Prostate gland (tissue), 2 donors: ENCODE measurements at regions not wholly inside any gene's neighbourhood (a gene's known extent, or its start where the extent isn't known, plus 50 kb on each side); places are given as distances from the start of the nearest gene placed in this dataset.
"Not testable (repeated sequence)": the region's sequence is repeated elsewhere in the genome, so short reads cannot be mapped to it uniquely, and the experiment has no call there.

Source experiments
- DNase-seq: peaks from one replicate; pipeline ENCODE4 v3.0.0-alpha.2; 2019; ENCODE audit warnings: low spot score
- H3K27ac ChIP-seq, 2 donors: fragments of 200-600 bp; sonication (generic); 2 replicates each; pipeline ENCODE4 v1.5.1; 2017 to 2019
- H3K27me3 ChIP-seq: fragments of 200-600 bp; sonication (generic); replicated peaks from 2 replicates; pipeline ENCODE4 v1.5.1; 2019; ENCODE audit not compliant: insufficient read depth
- H3K36me3 ChIP-seq, 2 donors: fragments of 200-600 bp; sonication (generic); 1 replicate in 1 of 2; 2 replicates in 1 of 2; pipeline versions ENCODE4 v1.5.1 to v1.8.1; 2017 to 2019
- H3K4me1 ChIP-seq: fragments of 200-600 bp; sonication (generic); replicated peaks from 2 replicates; pipeline ENCODE4 v1.5.1; 2019
- H3K4me3 ChIP-seq, 2 donors: fragments of 200-600 bp; sonication (generic); 2 replicates each; pipeline ENCODE4 v1.5.1; 2017 to 2019
- H3K9me3 ChIP-seq: fragments of 200-600 bp; sonication (generic); 2 replicates; pipeline ENCODE4 v1.5.1; 2017
- POLR2A ChIP-seq: fragments of 450-650 bp; IDR thresholded peaks from one replicate; pipeline ENCODE4 v1.6.1; 2016; ENCODE audit warnings: antibody characterized with exemption, mild to moderate bottlenecking
- POLR2AphosphoS5 ChIP-seq: sonication (generic); formaldehyde crosslinking; IDR thresholded peaks from one replicate; pipeline ENCODE4 v1.6.1; 2017; ENCODE audit warnings: antibody characterized with exemption
- WGBS: methylation state at CpG from one replicate; pipeline ENCODE4 v1.1.5; 2018; 5-methylcytosine and 5-hydroxymethylcytosine counted together
- intact Hi-C: fragments of 100-400 bp; cut with DNase I; formaldehyde crosslinking; loops from one replicate; pipeline ENCODE4 v1.14.2; 2022
- TF ChIP-seq, protein P1 (sequence below), 4 experiments: fragments of 200-600 bp in 2 of 4; fragments of 450-650 bp in 2 of 4; sonication (generic) in 2 of 4; IDR thresholded peaks; 1 replicate in 3 of 4; 2 replicates in 1 of 4; pipeline ENCODE4 v1.5.1; 2016 to 2019; ENCODE audit warnings: antibody characterized with exemption in 4 of 4, mild to moderate bottlenecking in 2 of 4, moderate library complexity in 2 of 4

GRCh38 chr16:73113336-73113735 lies 65.4 kb upstream of the ZFHX3 start:
- TF ChIP-seq POLR2A (no peak), POLR2AphosphoS5 (no peak)
- TF ChIP-seq, protein P1, sequence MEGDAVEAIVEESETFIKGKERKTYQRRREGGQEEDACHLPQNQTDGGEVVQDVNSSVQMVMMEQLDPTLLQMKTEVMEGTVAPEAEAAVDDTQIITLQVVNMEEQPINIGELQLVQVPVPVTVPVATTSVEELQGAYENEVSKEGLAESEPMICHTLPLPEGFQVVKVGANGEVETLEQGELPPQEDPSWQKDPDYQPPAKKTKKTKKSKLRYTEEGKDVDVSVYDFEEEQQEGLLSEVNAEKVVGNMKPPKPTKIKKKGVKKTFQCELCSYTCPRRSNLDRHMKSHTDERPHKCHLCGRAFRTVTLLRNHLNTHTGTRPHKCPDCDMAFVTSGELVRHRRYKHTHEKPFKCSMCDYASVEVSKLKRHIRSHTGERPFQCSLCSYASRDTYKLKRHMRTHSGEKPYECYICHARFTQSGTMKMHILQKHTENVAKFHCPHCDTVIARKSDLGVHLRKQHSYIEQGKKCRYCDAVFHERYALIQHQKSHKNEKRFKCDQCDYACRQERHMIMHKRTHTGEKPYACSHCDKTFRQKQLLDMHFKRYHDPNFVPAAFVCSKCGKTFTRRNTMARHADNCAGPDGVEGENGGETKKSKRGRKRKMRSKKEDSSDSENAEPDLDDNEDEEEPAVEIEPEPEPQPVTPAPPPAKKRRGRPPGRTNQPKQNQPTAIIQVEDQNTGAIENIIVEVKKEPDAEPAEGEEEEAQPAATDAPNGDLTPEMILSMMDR (IDR thresholded peaks at IDR 0.05), result no peak
- 79% methylated on average over 6 of the region's 6 CpGs for WGBS
- H3K9me3 ChIP-seq, result no peaks in the 10 kb centered on the region
- no peaks in the 10 kb centered on the region for H3K27me3 ChIP-seq
- no peaks in the 10 kb centered on the region for H3K36me3 ChIP-seq
- H3K27ac ChIP-seq, result no peak overlapping the region
- no peak for DNase-seq
- H3K4me3 ChIP-seq, result no peak overlapping the region
- intact Hi-C loops, result no loop called here
- H3K4me1 ChIP-seq, result no peaks in the 10 kb centered on the region

DNA sequence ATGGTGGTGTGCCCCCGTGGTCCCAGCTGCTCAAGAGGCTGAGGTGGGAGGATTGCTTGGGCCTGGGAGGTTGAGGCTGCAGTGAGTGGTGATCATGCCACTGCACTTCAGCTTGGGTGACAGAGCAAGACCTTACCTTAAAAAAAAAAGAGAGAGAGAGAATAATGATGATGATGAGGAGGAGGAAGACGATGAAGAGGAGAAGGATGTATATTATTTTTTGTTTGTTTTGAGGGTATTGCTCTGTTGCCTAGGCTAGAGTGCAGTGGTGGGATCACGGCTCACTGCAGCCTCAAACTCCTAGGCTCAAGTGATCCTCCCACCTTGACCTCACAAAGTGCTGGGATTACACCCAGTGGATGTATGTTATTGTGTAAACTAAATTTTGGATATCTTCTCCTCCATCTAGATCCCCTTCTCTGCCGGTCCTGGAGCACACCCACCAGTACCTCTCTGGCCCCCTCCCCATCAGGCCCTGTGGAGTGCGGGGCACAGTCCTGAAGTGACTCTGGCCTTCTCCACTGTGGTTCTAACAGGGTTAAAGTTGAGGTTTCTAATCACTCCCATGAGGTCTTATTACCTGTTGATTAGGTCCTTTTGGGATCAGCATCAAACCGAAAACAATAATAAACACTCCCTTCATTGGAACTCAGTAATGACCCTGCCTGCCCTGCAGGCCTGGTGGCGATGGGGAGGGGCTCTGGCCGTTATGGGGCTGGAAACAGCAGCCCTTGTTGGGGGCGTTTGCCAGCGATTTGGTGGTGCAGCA lies 60.5 kb upstream of the ZFHX3 start:
- Histone ChIP-seq H3K4me3 (no peak overlapping the region), H3K9me3 (no peaks in the 10 kb centered on the region), H3K27ac (no peak overlapping the region), H3K4me1 (no peaks in the 10 kb centered on the region), H3K27me3 (no peaks in the 10 kb centered on the region), H3K36me3 (no peaks in the 10 kb centered on the region)
- intact Hi-C loops, result no loop called here
- TF ChIP-seq POLR2A (no peak), POLR2AphosphoS5 (no peak)
- TF ChIP-seq, protein P1 (IDR thresholded peaks at IDR 0.05), result no peak
- no peak for DNase-seq
- 61% methylated on average over 10 of the region's 10 CpGs for WGBS

DNA sequence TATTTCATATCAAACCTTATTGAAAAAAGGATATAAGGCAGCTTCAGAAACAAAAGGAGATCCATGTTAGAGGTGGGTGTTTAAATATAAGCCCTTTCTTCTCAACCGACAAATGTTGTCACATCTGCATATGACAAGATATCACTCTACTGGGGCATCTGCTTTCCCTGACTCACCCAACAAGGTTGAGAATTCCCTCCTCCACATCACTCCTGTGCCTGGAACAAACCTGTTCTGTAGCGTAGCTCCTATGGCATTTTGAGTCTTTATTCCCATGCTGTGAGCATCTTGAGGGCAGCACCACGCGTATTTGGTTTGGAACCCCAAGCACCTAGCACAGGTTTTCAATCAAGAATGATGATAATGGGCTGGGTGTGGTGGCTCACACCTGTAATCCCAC lies 59.4 kb upstream of the ZFHX3 start:
- Histone ChIP-seq H3K27ac (no peak overlapping the region), H3K4me3 (no peak overlapping the region), H3K27me3 (no peaks in the 10 kb centered on the region), H3K4me1 (no peaks in the 10 kb centered on the region), H3K9me3 (no peaks in the 10 kb centered on the region), H3K36me3 (no peaks in the 10 kb centered on the region)
- 94% methylated on average over 4 of the region's 4 CpGs for WGBS
- DNase-seq, result no peak
- no peak for TF ChIP-seq POLR2AphosphoS5
- TF ChIP-seq POLR2A, result no peak
- intact Hi-C loops, result no loop called here

GRCh38 chr16:73106329-73107034 lies 58.6 kb upstream of the ZFHX3 start:
- Histone ChIP-seq H3K4me3 (no peak overlapping the region), H3K9me3 (no peaks in the 10 kb centered on the region), H3K27ac (no peak overlapping the region), H3K4me1 (no peaks in the 10 kb centered on the region), H3K27me3 (no peaks in the 10 kb centered on the region), H3K36me3 (no peaks in the 10 kb centered on the region)
- 83% methylated on average over 6 of the region's 6 CpGs for WGBS
- no peak for DNase-seq
- TF ChIP-seq POLR2AphosphoS5, result no peak
- no peak for TF ChIP-seq POLR2A
- TF ChIP-seq, protein P1 (IDR thresholded peaks at IDR 0.05), result no peak
- intact Hi-C loops, result no loop called here

DNA sequence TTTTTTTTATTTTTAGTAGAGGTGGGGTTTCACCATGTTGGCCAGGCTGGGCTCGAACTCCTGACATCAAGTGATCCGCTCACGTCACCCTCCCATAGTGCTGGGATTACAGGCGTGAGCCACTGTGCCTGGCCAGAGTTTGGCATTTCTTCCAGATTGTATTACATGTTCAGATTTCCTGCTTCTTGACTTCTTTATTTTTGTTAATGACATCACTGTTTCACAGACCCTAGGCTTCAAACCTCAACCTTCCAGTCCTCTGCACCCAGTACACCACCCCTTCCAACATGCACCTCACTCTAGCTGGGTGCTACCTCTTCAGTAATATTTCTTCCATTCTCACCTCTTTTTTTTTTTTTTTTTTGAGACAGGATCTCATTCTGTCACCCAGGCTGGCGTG lies 53.6 kb upstream of the ZFHX3 start:
- TF ChIP-seq POLR2A (no peak), POLR2AphosphoS5 (no peak)
- TF ChIP-seq, protein P1 (IDR thresholded peaks at IDR 0.05), result no peak
- Histone ChIP-seq H3K4me3 (no peak overlapping the region), H3K4me1 (no peaks in the 10 kb centered on the region), H3K9me3 (no peaks in the 10 kb centered on the region), H3K27me3 (no peaks in the 10 kb centered on the region), H3K27ac (no peak overlapping the region), H3K36me3 (no peaks in the 10 kb centered on the region)
- WGBS, result 89% methylated on average over 5 of the region's 5 CpGs
- intact Hi-C loops, result no loop called here
- no peak for DNase-seq

GRCh38 chr16:73099601-73100000 lies 51.7 kb upstream of the ZFHX3 start:
- H3K27me3 ChIP-seq, H3K4me1 ChIP-seq, H3K36me3 ChIP-seq, DNase-seq, H3K4me3 ChIP-seq, H3K27ac ChIP-seq, H3K9me3 ChIP-seq, intact Hi-C loops: not testable (repeated sequence)
- WGBS, result 87% methylated on average over 5 of the region's 5 CpGs
